ENCODE measurements at regions not wholly inside any gene's neighbourhood (a gene's known extent, or its start where the extent isn't known, plus 50 kb on each side); places are given as distances from the start of the nearest gene placed in this dataset.

DNA sequence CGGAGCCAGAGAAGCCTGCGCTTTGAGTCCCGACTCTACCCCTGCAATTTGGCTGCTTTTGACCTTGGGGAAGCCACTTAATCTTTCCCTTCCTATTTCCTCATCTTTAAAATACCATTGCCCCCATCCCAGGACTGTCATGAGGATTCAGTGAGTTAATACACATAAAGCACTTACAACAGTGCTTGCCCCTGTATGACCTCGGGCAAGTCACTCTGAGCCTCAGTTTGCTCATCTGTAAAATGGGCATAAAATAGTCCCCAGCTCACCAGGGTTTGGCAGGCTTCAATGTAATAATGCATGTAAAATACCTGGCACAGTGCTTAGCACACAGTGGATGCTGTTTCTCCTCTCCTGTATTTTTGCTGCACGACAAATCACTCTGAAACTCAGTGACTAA, 278.7 kb upstream of the PWP1 start:
- POLR2A ChIA-PET (ENCODE audit: low non-redundant PET) = no interaction called here
- no peak overlapping the region for H3K27ac ChIP-seq (ENCODE audit: low read depth, low read length, poor library complexity, severe bottlenecking)
- no peaks in the 10 kb centered on the region for H3K36me3 ChIP-seq (ENCODE audit: insufficient read depth, low read length, poor library complexity, severe bottlenecking)
- no peaks in the 10 kb centered on the region for H3K27me3 ChIP-seq (replicated peaks; ENCODE audit: insufficient read depth, low read depth, low read length, poor library complexity)
- intact Hi-C loops (cut with micrococcal nuclease; ENCODE audit: unreplicated experiment) = loop anchor here (10.0 kb wide), 1 partner anchor 172 kb away; no protein-coding TSS in a partner anchor
- no peak for TF ChIP-seq EZH2 (IDR thresholded peaks at IDR 0.05; ENCODE audit: borderline replicate concordance, low read depth, low read length, poor library complexity, severe bottlenecking)
- TF ChIP-seq CTCF (conservative IDR thresholded peaks at IDR 0.05; ENCODE audit: low read depth, low read length) = no peak
- no peaks in the 10 kb centered on the region for H3K9me3 ChIP-seq (ENCODE audit: low read depth, low read length, poor library complexity, severe bottlenecking)
- H3K4me3 ChIP-seq (ENCODE audit: low read depth, low read length, poor library complexity, severe bottlenecking) = no peak overlapping the region
- CTCF ChIA-PET = no interaction called here
- DNase-seq (ENCODE audit: low spot score) = no peak
- BruUV-seq (replicated peaks) = no TSS peak
- H3K4me1 ChIP-seq (ENCODE audit: insufficient read depth, low read length, poor library complexity, severe bottlenecking) = no peaks in the 10 kb centered on the region

GRCh38 chr12:107411792-107412535, 273.6 kb upstream of the PWP1 start:
- ChIA-PET POLR2A (ENCODE audit: low non-redundant PET) (no interaction called here), CTCF (no interaction called here)
- H3K27ac ChIP-seq (ENCODE audit: low read depth, low read length, poor library complexity, severe bottlenecking) = no peak overlapping the region
- BruUV-seq (replicated peaks) = no TSS peak
- H3K4me3 ChIP-seq (ENCODE audit: low read depth, low read length, poor library complexity, severe bottlenecking) = no peak overlapping the region
- H3K27me3 ChIP-seq (replicated peaks; ENCODE audit: insufficient read depth, low read depth, low read length, poor library complexity) = no peaks in the 10 kb centered on the region
- no peaks in the 10 kb centered on the region for H3K4me1 ChIP-seq (ENCODE audit: insufficient read depth, low read length, poor library complexity, severe bottlenecking)
- no peaks in the 10 kb centered on the region for H3K36me3 ChIP-seq (ENCODE audit: insufficient read depth, low read length, poor library complexity, severe bottlenecking)
- no peaks in the 10 kb centered on the region for H3K9me3 ChIP-seq (ENCODE audit: low read depth, low read length, poor library complexity, severe bottlenecking)
- intact Hi-C loops (cut with micrococcal nuclease; ENCODE audit: unreplicated experiment) = no loop called here
- TF ChIP-seq EZH2 (IDR thresholded peaks at IDR 0.05; ENCODE audit: borderline replicate concordance, low read depth, low read length, poor library complexity, severe bottlenecking) (no peak), CTCF (conservative IDR thresholded peaks at IDR 0.05; ENCODE audit: low read depth, low read length) (no peak)
- no peak for DNase-seq (ENCODE audit: low spot score)

GRCh38 chr12:107415071-107415470, 270.5 kb upstream of the PWP1 start:
- CTCF ChIA-PET = no interaction called here

More at GRCh38 chr12:107415071-107415470, 270.5 kb upstream of the PWP1 start:
- TF ChIP-seq CTCF (conservative IDR thresholded peaks at IDR 0.05; ENCODE audit: low read depth, low read length) = no peak
- no peak for TF ChIP-seq EZH2 (IDR thresholded peaks at IDR 0.05; ENCODE audit: borderline replicate concordance, low read depth, low read length, poor library complexity, severe bottlenecking)
- DNase-seq (ENCODE audit: low spot score) = no peak
- Histone ChIP-seq H3K9me3 (ENCODE audit: low read depth, low read length, poor library complexity, severe bottlenecking) (no peaks in the 10 kb centered on the region), H3K27me3 (replicated peaks; ENCODE audit: insufficient read depth, low read depth, low read length, poor library complexity) (no peaks in the 10 kb centered on the region), H3K36me3 (ENCODE audit: insufficient read depth, low read length, poor library complexity, severe bottlenecking) (no peaks in the 10 kb centered on the region), H3K4me3 (ENCODE audit: low read depth, low read length, poor library complexity, severe bottlenecking) (no peak overlapping the region), H3K27ac (ENCODE audit: low read depth, low read length, poor library complexity, severe bottlenecking) (no peak overlapping the region), H3K4me1 (ENCODE audit: insufficient read depth, low read length, poor library complexity, severe bottlenecking) (no peaks in the 10 kb centered on the region)
- BruUV-seq (replicated peaks) = no TSS peak
- intact Hi-C loops (cut with micrococcal nuclease; ENCODE audit: unreplicated experiment) = no loop called here
- POLR2A ChIA-PET (ENCODE audit: low non-redundant PET) = no interaction called here
